ENCODE measurements at regions not wholly inside any gene's neighbourhood (a gene's known extent, or its start where the extent isn't known, plus 50 kb on each side); places are given as distances from the start of the nearest gene placed in this dataset.
A peak's percentile ranks its signal among the peaks of the same experiment; 100 is the strongest.
"Not testable (repeated sequence)": the region's sequence is repeated elsewhere in the genome, so short reads cannot be mapped to it uniquely, and the experiment has no call there.

- no peak for TF ChIP-seq CTCF (IDR thresholded peaks at IDR 0.05; ENCODE audit: low read depth, low read length)
- no peak overlapping the region for H3K4me3 ChIP-seq (ENCODE audit: low read depth, low read length)
- in situ Hi-C loops (cut with HindIII; ENCODE audit: low sequenced_read_pairs), result no loop called here
- DNase-seq (ENCODE audit: low read depth, low spot score), result no peak
These were observed 100.9 kb upstream of the SETBP1 start for GRCh38 chr18:44579745-44580144.

- no peak overlapping the region for H3K4me3 ChIP-seq (ENCODE audit: low read depth, low read length)
- DNase-seq (ENCODE audit: low read depth, low spot score), result no peak
- TF ChIP-seq CTCF (IDR thresholded peaks at IDR 0.05; ENCODE audit: low read depth, low read length), result no peak
- in situ Hi-C loops (cut with HindIII; ENCODE audit: low sequenced_read_pairs), result no loop called here
These were observed 100.5 kb upstream of the SETBP1 start for GRCh38 chr18:44580159-44580558.

- DNase-seq (ENCODE audit: low read depth, low spot score); H3K4me3 ChIP-seq (ENCODE audit: low read depth, low read length); in situ Hi-C loops (cut with HindIII; ENCODE audit: low sequenced_read_pairs): not testable (repeated sequence)
These were observed 99.9 kb upstream of the SETBP1 start for GRCh38 chr18:44580782-44581181.

GRCh38 chr18:44582456-44582855, 98.2 kb upstream of the SETBP1 start:
- in situ Hi-C loops (cut with HindIII; ENCODE audit: low sequenced_read_pairs), result no loop called here
- TF ChIP-seq CTCF (IDR thresholded peaks at IDR 0.05; ENCODE audit: low read depth, low read length), result no peak
- H3K4me3 ChIP-seq (ENCODE audit: low read depth, low read length), result no peak overlapping the region
- no peak for DNase-seq (ENCODE audit: low read depth, low spot score)

- DNase-seq (ENCODE audit: low read depth, low spot score), result no peak
- TF ChIP-seq CTCF (IDR thresholded peaks at IDR 0.05; ENCODE audit: low read depth, low read length), result no peak
- in situ Hi-C loops (cut with HindIII; ENCODE audit: low sequenced_read_pairs), result no loop called here
- no peak overlapping the region for H3K4me3 ChIP-seq (ENCODE audit: low read depth, low read length)
These were observed 95.8 kb upstream of the SETBP1 start for GRCh38 chr18:44584900-44585299.

- no peak for DNase-seq (ENCODE audit: low read depth, low spot score)
- no peak for TF ChIP-seq CTCF (IDR thresholded peaks at IDR 0.05; ENCODE audit: low read depth, low read length)
- in situ Hi-C loops (cut with HindIII; ENCODE audit: low sequenced_read_pairs), result no loop called here
- no peak overlapping the region for H3K4me3 ChIP-seq (ENCODE audit: low read depth, low read length)
These were observed 93.7 kb upstream of the SETBP1 start for GRCh38 chr18:44586782-44587524.

GRCh38 chr18:44588508-44588907, 92.2 kb upstream of the SETBP1 start:
- H3K4me3 ChIP-seq (ENCODE audit: low read depth, low read length), result no peak overlapping the region
- peak; percentile 11 for DNase-seq (ENCODE audit: low read depth, low spot score)
- TF ChIP-seq CTCF (IDR thresholded peaks at IDR 0.05; ENCODE audit: low read depth, low read length), result no peak
- in situ Hi-C loops (cut with HindIII; ENCODE audit: low sequenced_read_pairs), result no loop called here

Measured in astrocyte of the spinal cord (primary cell).